NT2/D1 (cell line): ENCODE measurements at regions not wholly inside any gene's neighbourhood (a gene's known extent, or its start where the extent isn't known, plus 50 kb on each side); places are given as distances from the start of the nearest gene placed in this dataset.

Source experiments
- DNase-seq: peaks from one replicate; pipeline ENCODE4 v3.0.0-alpha.2; 2011; ENCODE audit warnings: low read depth, low spot score
- H3K27me3 ChIP-seq: 2 replicates; pipeline ENCODE4 v1.6.0; 2011; ENCODE audit warnings: mild to moderate bottlenecking; ENCODE audit not compliant: insufficient read length, insufficient read depth
- H3K36me3 ChIP-seq: 2 replicates; pipeline ENCODE4 v1.6.1; 2011; ENCODE audit warnings: mild to moderate bottlenecking, low read length, mixed read lengths; ENCODE audit not compliant: insufficient read depth, insufficient read length
- H3K4me1 ChIP-seq: 2 replicates; pipeline ENCODE4 v1.5.1; 2011; ENCODE audit not compliant: insufficient read depth, insufficient read length
- H3K4me3 ChIP-seq: 2 replicates; pipeline ENCODE4 v1.5.1; 2011; ENCODE audit warnings: low read depth; ENCODE audit not compliant: insufficient read length
- H3K9ac ChIP-seq: 2 replicates; pipeline ENCODE4 v1.6.0; 2011; ENCODE audit warnings: low read depth; ENCODE audit not compliant: insufficient read length
- H3K9me3 ChIP-seq: 2 replicates; pipeline ENCODE4 v1.5.1; 2011; ENCODE audit warnings: mild to moderate bottlenecking, low read length; ENCODE audit not compliant: insufficient read depth
- SUZ12 ChIP-seq: IDR thresholded peaks from 2 replicates; pipeline ENCODE4 v1.6.1; 2011; ENCODE audit not compliant: insufficient read length, insufficient read depth; ENCODE audit errors: extremely low read depth
- YY1 ChIP-seq: IDR thresholded peaks from 2 replicates; pipeline ENCODE4 v1.6.1; 2011; ENCODE audit not compliant: insufficient read length, insufficient read depth
- ZNF274 ChIP-seq: IDR thresholded peaks from 2 replicates; pipeline ENCODE4 v1.6.1; 2011; ENCODE audit warnings: mild to moderate bottlenecking, low read depth, low read length

DNA sequence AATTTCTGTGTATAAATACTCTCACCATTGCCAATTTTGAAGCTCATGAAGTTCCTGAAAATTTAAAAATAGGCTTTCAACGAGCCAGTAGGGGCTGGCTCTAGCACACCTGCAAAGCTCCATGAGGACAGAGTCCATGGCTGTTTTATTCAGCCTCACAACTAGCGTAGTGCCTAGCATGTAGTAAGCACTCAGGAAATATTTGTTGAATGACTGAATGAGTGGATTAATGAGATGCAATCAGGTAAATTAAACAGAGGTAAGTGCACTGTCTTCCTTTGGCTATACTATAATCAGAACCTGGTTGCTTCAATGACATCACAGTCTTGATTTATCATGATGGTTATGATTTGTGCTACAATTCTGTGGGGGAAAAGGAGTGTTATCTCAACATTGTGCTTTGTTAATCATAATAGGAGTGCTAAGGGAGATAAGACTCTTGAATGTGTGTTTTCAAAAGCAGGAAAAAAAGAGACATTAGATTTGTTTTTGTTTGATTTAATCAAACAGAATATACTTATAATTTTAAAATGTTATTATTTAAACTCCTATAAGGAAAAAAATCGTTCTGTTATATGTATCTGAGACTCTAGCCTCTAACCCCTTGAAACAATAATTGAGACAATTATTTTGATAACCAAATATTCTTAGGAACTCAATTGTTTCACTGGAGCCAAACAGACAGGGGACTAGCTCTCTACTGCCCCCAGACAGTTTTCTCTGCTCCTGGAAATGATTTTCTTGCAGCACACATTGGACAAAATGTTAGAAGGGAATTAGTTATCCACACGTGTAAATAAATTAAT lies 171.7 kb upstream of the ATP11B start:
- Histone ChIP-seq H3K4me3 (no peak overlapping the region), H3K4me1 (peaks cover 3% of the 10 kb centered on the region), H3K36me3 (no peaks in the 10 kb centered on the region), H3K27me3 (no peaks in the 10 kb centered on the region), H3K9ac (no peak overlapping the region), H3K9me3 (peaks cover 15% of the 10 kb centered on the region)
- TF ChIP-seq ZNF274 = no peak
- DNase-seq = no peak

DNA sequence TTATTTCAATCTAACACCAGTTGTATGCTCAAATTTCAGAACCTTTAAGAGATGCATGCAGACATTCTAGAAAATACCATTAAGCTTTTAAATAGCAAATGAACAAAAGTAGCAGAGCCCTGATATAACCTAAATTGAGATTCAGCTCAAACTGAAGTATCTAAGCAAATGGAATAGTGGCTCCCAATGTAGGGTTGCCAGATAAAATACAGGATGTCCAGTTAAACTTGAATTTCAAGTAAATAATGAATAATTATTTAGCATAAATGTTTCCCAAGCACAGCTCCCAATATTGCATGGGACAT lies 171.1 kb upstream of the ATP11B start:
- no peak for DNase-seq
- Histone ChIP-seq H3K4me1 (peaks cover 3% of the 10 kb centered on the region), H3K9me3 (peaks cover 15% of the 10 kb centered on the region), H3K9ac (no peak overlapping the region), H3K4me3 (no peak overlapping the region), H3K27me3 (no peaks in the 10 kb centered on the region), H3K36me3 (no peaks in the 10 kb centered on the region)
- TF ChIP-seq YY1 = no peak
- no peak for TF ChIP-seq ZNF274
- no peak for TF ChIP-seq SUZ12

DNA sequence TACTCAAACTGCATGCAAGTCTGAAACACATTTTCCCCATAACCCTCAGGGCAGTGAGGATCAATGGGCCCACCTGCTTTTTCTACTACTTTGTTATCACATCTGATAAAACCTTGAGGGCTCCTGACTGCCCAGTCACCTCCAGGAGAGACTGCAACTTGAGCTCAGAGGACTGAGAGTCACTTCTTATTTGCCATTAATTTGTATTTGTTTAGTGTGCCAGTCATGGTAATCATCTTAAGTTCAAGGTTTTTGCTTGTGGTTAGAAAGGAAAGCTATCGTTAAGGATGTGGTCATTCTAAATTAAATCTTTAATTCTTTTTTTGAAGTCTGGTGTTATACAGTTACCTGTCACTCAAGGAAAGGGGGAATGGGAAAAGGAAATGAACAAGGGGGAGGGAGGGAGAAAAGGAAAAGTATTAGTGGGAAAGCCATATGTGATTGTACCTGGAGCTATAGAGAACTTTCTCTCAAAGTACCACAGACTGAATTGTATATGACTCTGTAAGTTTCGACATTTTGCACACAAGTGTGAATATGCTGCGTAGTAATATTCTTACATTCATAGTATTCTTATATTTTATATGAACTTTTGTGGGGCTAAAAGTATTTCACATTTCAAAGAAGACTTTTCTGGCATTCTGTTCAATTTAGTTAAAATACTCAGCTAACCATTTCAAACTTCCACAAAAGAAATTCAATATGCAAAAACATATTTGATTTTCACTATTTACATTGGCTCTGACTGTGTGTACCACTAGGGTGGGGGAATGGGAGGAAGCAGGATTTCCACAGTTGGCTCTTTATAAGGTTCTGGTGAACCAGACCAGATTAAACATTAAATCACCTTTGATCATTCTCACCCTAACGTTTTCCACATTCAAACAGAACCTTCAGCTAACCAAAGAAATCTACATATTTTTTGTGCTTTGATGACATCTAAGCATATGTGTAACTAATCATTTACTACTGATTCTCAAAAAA lies 166.5 kb upstream of the ATP11B start:
- Histone ChIP-seq H3K27me3 (no peaks in the 10 kb centered on the region), H3K9me3 (peaks cover 15% of the 10 kb centered on the region), H3K36me3 (no peaks in the 10 kb centered on the region), H3K4me3 (no peak overlapping the region), H3K9ac (no peak overlapping the region), H3K4me1 (no peaks in the 10 kb centered on the region)
- TF ChIP-seq YY1 = no peak
- DNase-seq = no peak

DNA sequence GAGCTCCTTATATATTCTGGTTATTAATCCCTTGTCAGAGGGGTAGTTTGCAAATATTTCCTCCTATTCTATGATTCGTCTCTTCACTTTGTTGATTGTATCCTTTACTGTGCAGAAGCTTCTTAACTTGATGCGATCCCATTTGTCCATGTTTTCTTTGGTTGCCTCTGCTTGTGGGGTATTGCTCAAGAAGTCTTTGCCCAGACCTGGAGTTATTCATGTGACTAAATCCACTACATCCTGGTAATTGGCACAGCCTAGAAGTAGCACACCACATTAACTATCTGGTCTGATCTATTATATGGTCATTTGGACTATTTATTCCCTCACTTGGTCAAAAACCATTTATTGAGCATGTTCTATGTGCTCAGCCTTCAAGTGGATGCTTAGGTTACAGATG lies 164.8 kb upstream of the ATP11B start:
- DNase-seq = no peak
- no peak for TF ChIP-seq YY1
- TF ChIP-seq ZNF274 = no peak
- TF ChIP-seq SUZ12 = no peak
- H3K9me3 ChIP-seq = peaks cover 15% of the 10 kb centered on the region

DNA sequence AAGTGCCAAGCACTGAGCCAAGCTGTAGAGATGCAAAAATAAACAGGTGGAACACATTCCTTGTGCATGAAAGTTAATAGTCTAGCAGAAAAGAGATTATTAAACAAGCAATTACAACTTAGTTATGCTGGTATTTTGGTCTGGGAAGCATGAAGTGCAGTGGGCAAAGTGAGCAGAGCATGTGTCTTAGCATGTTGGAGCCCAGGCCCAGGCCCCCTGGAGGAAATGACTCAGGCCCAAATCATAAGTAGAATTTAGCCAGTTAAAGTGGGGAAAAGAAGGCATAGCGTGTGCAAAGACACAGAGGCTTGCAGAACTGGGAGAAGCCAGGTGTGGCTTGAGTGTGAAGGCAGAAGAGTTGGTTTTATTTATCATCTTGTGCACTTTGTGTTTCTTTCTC lies 163.8 kb upstream of the ATP11B start:
- Histone ChIP-seq H3K9me3 (peaks cover 14% of the 10 kb centered on the region), H3K4me1 (no peaks in the 10 kb centered on the region), H3K4me3 (no peak overlapping the region), H3K36me3 (no peaks in the 10 kb centered on the region), H3K27me3 (no peaks in the 10 kb centered on the region), H3K9ac (no peak overlapping the region)
- no peak for TF ChIP-seq SUZ12
- no peak for TF ChIP-seq ZNF274
- no peak for TF ChIP-seq YY1
- DNase-seq = no peak

More for the DNA sequence above, 164.8 kb upstream of the ATP11B start:
- Histone ChIP-seq H3K27me3 (no peaks in the 10 kb centered on the region), H3K4me3 (no peak overlapping the region), H3K36me3 (no peaks in the 10 kb centered on the region), H3K4me1 (no peaks in the 10 kb centered on the region), H3K9ac (no peak overlapping the region)

DNA sequence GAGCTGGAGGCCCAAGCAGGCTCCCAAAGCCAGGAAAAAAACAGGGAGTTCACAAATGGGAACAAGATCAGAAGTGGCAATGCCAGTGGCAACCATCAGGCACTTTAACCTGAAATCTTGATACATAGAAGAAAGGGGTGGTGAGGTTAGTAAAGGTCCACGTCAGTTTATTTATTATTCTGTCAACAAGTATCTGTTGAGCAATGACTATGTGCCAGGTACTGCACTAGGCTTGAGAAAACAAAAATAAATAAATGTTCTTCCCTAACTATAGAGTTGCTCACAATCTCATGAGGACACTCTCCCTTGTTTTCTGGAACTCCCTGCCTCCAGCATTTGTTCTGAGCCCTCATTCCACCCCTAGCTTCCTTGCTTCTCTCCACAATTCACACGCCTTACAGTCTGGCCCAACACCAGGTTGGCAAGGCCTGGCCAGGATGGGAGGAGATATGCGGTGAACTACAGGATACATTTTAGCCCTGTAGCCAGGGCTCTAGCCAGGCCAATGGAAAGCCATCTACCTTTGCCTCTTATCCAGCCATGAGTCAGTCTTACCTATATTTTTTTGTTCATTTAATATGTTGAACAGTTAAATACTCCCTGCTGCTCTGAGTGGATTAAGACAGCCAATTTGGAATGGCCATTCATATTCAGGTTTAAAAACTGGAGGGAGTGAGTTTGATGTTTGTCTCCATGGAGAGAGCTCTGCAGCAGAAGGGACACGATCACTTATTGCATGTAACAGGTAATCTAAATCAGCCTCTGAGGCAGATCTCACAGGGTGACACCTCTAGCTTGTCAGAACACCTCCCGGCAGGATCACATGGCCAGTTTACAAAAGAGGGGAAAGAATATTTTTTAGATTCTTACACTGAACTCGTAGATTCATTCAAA lies 161.9 kb upstream of the ATP11B start:
- H3K4me3 ChIP-seq = no peak overlapping the region
- TF ChIP-seq SUZ12 = no peak
- no peak for TF ChIP-seq YY1
- TF ChIP-seq ZNF274 = no peak
- no peaks in the 10 kb centered on the region for H3K27me3 ChIP-seq
- H3K9me3 ChIP-seq = no peaks in the 10 kb centered on the region
- H3K36me3 ChIP-seq = no peaks in the 10 kb centered on the region
- H3K4me1 ChIP-seq = no peaks in the 10 kb centered on the region
- H3K9ac ChIP-seq = no peak overlapping the region
- DNase-seq = no peak

DNA sequence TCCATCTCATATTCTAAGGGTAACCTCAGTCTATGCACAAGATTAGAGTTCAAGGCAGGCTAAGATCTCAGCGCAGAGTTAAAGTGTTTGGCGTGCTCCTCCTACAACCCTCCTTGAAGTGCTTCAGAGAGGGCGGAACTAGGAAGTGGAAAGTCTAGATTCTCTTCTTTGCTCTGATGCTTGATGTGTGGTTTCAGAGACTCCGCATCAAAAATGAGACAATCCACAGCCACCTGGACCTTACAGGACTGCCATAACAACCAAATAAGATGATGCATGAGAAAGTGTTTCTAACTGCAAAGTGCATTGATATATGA lies 161.3 kb upstream of the ATP11B start:
- no peak for DNase-seq
- H3K9me3 ChIP-seq = no peaks in the 10 kb centered on the region

More for the DNA sequence above, 161.3 kb upstream of the ATP11B start:
- no peaks in the 10 kb centered on the region for H3K36me3 ChIP-seq
- no peak overlapping the region for H3K4me3 ChIP-seq
- no peak overlapping the region for H3K9ac ChIP-seq
- TF ChIP-seq SUZ12 (no peak), ZNF274 (no peak), YY1 (no peak)
- H3K27me3 ChIP-seq = no peaks in the 10 kb centered on the region
- no peaks in the 10 kb centered on the region for H3K4me1 ChIP-seq
